A549 (cell line): ENCODE measurements at regions not wholly inside any gene's neighbourhood (a gene's known extent, or its start where the extent isn't known, plus 50 kb on each side); places are given as distances from the start of the nearest gene placed in this dataset.

ENCODE experiments used
- ATAC-seq, 2 experiments: fragments of 200-7000 bp in 1 of 2; fragments of >200 bp in 1 of 2; cut with Nextera tagmentation in 1 of 2; cut with Tn5 transposase in 1 of 2; 3 replicates each; pipeline versions ENCODE4 v1.8.0 to v1.9.1; 2018 to 2020; ENCODE audit warnings: mild to moderate bottlenecking in 1 of 2, moderate library complexity in 1 of 2
- CTCF ChIA-PET: fragments of 300-600 bp; sonication (Branson Sonifier 250); formaldehyde crosslinking; extraction: SDS; loops from one replicate; lab custom pipeline; 2021; ENCODE audit warnings: antibody characterized with exemption, inconsistent platforms; lab: Yijun Ruan, JAX
- POLR2A ChIA-PET: fragments of 350-600 bp; formaldehyde crosslinking; extraction: SDS; loops from one replicate; lab custom pipeline; 2021; ENCODE audit warnings: antibody characterized with exemption, inconsistent platforms; lab: Yijun Ruan, JAX
- DNase-seq, 2 experiments: peaks; one replicate each; pipeline versions ENCODE4 v3.0.0 to v3.0.0-alpha.2; 2011 to 2016; ENCODE audit warnings: low read depth in 1 of 2, low spot score in 1 of 2
- FAIRE-seq: peaks from 2 replicates; lab custom pipeline; 2011; peaks lifted over from hg19 to GRCh38; lab: Jason Lieb, UNC
- H3K27ac ChIP-seq, 2 experiments: fragments of >200 bp; sonication (Bioruptor Twin); formaldehyde crosslinking; 3 replicates each; pipeline ENCODE4 v1.5.1; 2016 to 2017
- H3K4me1 ChIP-seq: fragments of >200 bp; sonication (Bioruptor Twin); formaldehyde crosslinking; 3 replicates; pipeline ENCODE4 v1.6.1; 2016
- H3K4me2 ChIP-seq: fragments of >200 bp; sonication (Bioruptor Twin); formaldehyde crosslinking; 3 replicates; pipeline ENCODE4 v1.6.1; 2016
- H3K4me3 ChIP-seq: fragments of >200 bp; sonication (Bioruptor Twin); formaldehyde crosslinking; 3 replicates; pipeline ENCODE4 v1.5.1; 2016
- H3K9me3 ChIP-seq: fragments of >200 bp; sonication (Bioruptor Twin); formaldehyde crosslinking; 3 replicates; pipeline ENCODE4 v1.6.1; 2016
- BHLHE40 ChIP-seq: IDR thresholded peaks from 2 replicates; pipeline ENCODE4 v1.6.1; 2012; ENCODE audit warnings: low read depth, low read length, inconsistent platforms
- CEBPB ChIP-seq, 2 experiments: fragments of >200 bp in 1 of 2; sonication (Bioruptor Twin) in 1 of 2; formaldehyde crosslinking in 1 of 2; IDR thresholded peaks; 2 replicates each; pipeline ENCODE4 v1.6.1; 2012 to 2016
- CHD2 ChIP-seq: fragments of 150-350 bp; IDR thresholded peaks from 2 replicates; pipeline ENCODE4 v1.6.1; 2014; ENCODE audit warnings: low read length; ENCODE audit not compliant: partially characterized antibody
- FOSB ChIP-seq: fragments of 250-450 bp; sonication (Bioruptor Pico); IDR thresholded peaks from 2 replicates; pipeline ENCODE4 v1.5.0; 2020; ENCODE audit warnings: mild to moderate bottlenecking, moderate library complexity
- FOSL2 ChIP-seq, 2 experiments: fragments of 450-650 bp in 1 of 2; fragments of >200 bp in 1 of 2; sonication (Bioruptor Twin) in 1 of 2; formaldehyde crosslinking; IDR thresholded peaks; 2 replicates each; pipeline versions ENCODE4 v1.5.0 to v1.6.1; 2016 to 2020; ENCODE audit warnings: mild to moderate bottlenecking in 1 of 2, moderate library complexity in 1 of 2
- GATA3 ChIP-seq: IDR thresholded peaks from 2 replicates; pipeline ENCODE4 v1.6.1; 2012; ENCODE audit warnings: borderline replicate concordance
- HEYL ChIP-seq: fragments of 250-450 bp; sonication (Bioruptor Pico); IDR thresholded peaks from 2 replicates; pipeline ENCODE4 v1.8.0; 2021; ENCODE audit warnings: mild to moderate bottlenecking, moderate library complexity
- HOXA7 ChIP-seq: fragments of 250-450 bp; sonication (Bioruptor Pico); IDR thresholded peaks from 2 replicates; pipeline ENCODE4 v1.5.0; 2020; ENCODE audit warnings: mild to moderate bottlenecking, moderate library complexity
- KDM1A ChIP-seq: fragments of 200-600 bp; sonication (generic); IDR thresholded peaks from 2 replicates; pipeline ENCODE4 v1.6.1; 2016; ENCODE audit warnings: low read depth, mild to moderate bottlenecking
- KDM5A ChIP-seq: fragments of 200-600 bp; sonication (generic); IDR thresholded peaks from 2 replicates; pipeline ENCODE4 v1.6.1; 2016; ENCODE audit warnings: antibody characterized with exemption, mild to moderate bottlenecking
- MAFK ChIP-seq: fragments of 450-650 bp; IDR thresholded peaks from 2 replicates; pipeline ENCODE4 v1.6.1; 2014; ENCODE audit not compliant: partially characterized antibody
- MAZ ChIP-seq: fragments of 150-350 bp; IDR thresholded peaks from 2 replicates; pipeline ENCODE4 v1.6.1; 2014; ENCODE audit warnings: antibody characterized with exemption, low read depth, low read length, borderline replicate concordance
- NR3C1 ChIP-seq: fragments of >200 bp; sonication (Bioruptor Twin); formaldehyde crosslinking; IDR thresholded peaks from 3 replicates; pipeline ENCODE4 v1.6.1; 2017
- POLR2AphosphoS2 ChIP-seq: conservative IDR thresholded peaks from 2 replicates; pipeline ENCODE4 v1.6.1; 2012; ENCODE audit warnings: low read length, improper control_type of control experiment, inconsistent platforms
- RAD21 ChIP-seq, 2 experiments: fragments of >200 bp in 1 of 2; sonication (Bioruptor Twin) in 1 of 2; formaldehyde crosslinking in 1 of 2; IDR thresholded peaks in 1 of 2; conservative IDR thresholded peaks in 1 of 2; 2 replicates in 1 of 2; 3 replicates in 1 of 2; pipeline ENCODE4 v1.6.1; 2012 to 2018; ENCODE audit warnings: inconsistent platforms in 1 of 2
- RCOR1 ChIP-seq: fragments of 150-350 bp; IDR thresholded peaks from 2 replicates; pipeline ENCODE4 v1.6.1; 2014; ENCODE audit warnings: antibody characterized with exemption, low read length, low read depth
- RNF2 ChIP-seq: fragments of 200-600 bp; sonication (generic); IDR thresholded peaks from 2 replicates; pipeline ENCODE4 v1.6.1; 2016; ENCODE audit warnings: low read depth, mild to moderate bottlenecking, antibody characterized with exemption, moderate library complexity, borderline replicate concordance
- SREBF2 ChIP-seq: fragments of 450-650 bp; IDR thresholded peaks from 2 replicates; pipeline ENCODE4 v1.6.1; 2014; ENCODE audit warnings: mild to moderate bottlenecking, moderate library complexity
- TFCP2L1 ChIP-seq: fragments of 250-450 bp; sonication (Bioruptor Pico); IDR thresholded peaks from 2 replicates; pipeline ENCODE4 v1.5.0; 2021; ENCODE audit warnings: mild to moderate bottlenecking
- TP53 ChIP-seq: fragments of 250-450 bp; sonication (Bioruptor Pico); IDR thresholded peaks from 2 replicates; pipeline ENCODE4 v1.5.0; 2021; ENCODE audit warnings: mild to moderate bottlenecking, moderate library complexity
- ZC3H11A ChIP-seq: fragments of 450-650 bp; IDR thresholded peaks from 2 replicates; pipeline ENCODE4 v1.6.1; 2014; ENCODE audit warnings: antibody characterized with exemption, mild to moderate bottlenecking
- ZFP36 ChIP-seq: fragments of 450-650 bp; IDR thresholded peaks from 2 replicates; pipeline ENCODE4 v1.6.1; 2014; ENCODE audit warnings: borderline replicate concordance; ENCODE audit not compliant: partially characterized antibody
- ZNF302 ChIP-seq: fragments of 250-450 bp; sonication (Bioruptor Pico); IDR thresholded peaks from 2 replicates; pipeline ENCODE4 v1.9.0; 2021; ENCODE audit warnings: inconsistent platforms, mild to moderate bottlenecking, moderate library complexity
- WGBS: methylation state at CpG from one replicate; pipeline ENCODE4 v1.1.6; 2017; ENCODE audit errors: missing lambda C conversion rate; 5-methylcytosine and 5-hydroxymethylcytosine counted together
- TF ChIP-seq, protein P1 (sequence below): IDR thresholded peaks from 2 replicates; pipeline ENCODE4 v1.6.1; 2012
- TF ChIP-seq, protein P2 (sequence below): fragments of >200 bp; sonication (Bioruptor Twin); formaldehyde crosslinking; IDR thresholded peaks from 2 replicates; pipeline ENCODE4 v1.6.1; 2016
- TF ChIP-seq, protein P3 (sequence below): fragments of 450-650 bp; IDR thresholded peaks from 2 replicates; pipeline ENCODE4 v1.6.1; 2014; ENCODE audit warnings: antibody characterized with exemption
- TF ChIP-seq, protein P4 (sequence below): fragments of 250-450 bp; sonication (Bioruptor Pico); IDR thresholded peaks from 2 replicates; pipeline ENCODE4 v1.5.0; 2021; ENCODE audit warnings: mild to moderate bottlenecking, moderate library complexity, borderline replicate concordance

DNA sequence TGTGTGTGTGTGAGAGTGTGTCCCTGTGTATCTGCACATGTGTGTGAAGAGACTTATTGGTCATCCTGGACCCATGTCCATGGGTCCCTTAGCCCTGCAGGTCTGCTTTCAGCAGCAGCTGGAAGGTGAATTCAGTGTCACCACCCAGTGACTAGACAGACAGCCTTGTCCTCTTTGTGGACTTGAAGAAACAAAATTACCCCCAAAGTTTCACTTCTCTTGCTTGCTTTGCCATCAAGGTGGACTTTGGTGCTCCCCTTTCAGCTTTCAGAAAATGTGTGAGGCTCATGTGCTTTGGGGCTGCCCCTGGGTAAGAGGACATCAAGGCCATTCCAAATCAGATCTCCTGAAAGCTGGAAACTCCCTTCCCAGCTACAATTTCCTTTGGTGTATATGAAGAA is 1063.8 kb downstream of the BCL11B start:
- no peaks in the 10 kb centered on the region for H3K4me1 ChIP-seq
- DNase-seq (no peak), FAIRE-seq (no peak), ATAC-seq (no peak)
- ChIA-PET POLR2A (no interaction called here), CTCF (no interaction called here)
- no peak overlapping the region for H3K4me3 ChIP-seq
- H3K9me3 ChIP-seq: no peaks in the 10 kb centered on the region
- TF ChIP-seq KDM1A (no peak), MAFK (no peak), KDM5A (no peak), ZFP36 (no peak), TP53 (CRISPR knock-in tag) (no peak), NR3C1 (no peak), FOSB (CRISPR knock-in tag) (no peak), GATA3 (no peak), CHD2 (no peak), RCOR1 (no peak), BHLHE40 (no peak), FOSL2 (IDR thresholded peaks at IDR 0.05) (no peak), FOSL2 (CRISPR knock-in tag; IDR thresholded peaks at IDR 0.05) (no peak), MAZ (no peak)
- TF ChIP-seq, protein P1, sequence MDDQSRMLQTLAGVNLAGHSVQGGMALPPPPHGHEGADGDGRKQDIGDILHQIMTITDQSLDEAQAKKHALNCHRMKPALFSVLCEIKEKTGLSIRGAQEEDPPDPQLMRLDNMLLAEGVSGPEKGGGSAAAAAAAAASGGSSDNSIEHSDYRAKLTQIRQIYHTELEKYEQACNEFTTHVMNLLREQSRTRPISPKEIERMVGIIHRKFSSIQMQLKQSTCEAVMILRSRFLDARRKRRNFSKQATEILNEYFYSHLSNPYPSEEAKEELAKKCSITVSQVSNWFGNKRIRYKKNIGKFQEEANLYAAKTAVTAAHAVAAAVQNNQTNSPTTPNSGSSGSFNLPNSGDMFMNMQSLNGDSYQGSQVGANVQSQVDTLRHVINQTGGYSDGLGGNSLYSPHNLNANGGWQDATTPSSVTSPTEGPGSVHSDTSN: no peak
- TF ChIP-seq, protein P2, sequence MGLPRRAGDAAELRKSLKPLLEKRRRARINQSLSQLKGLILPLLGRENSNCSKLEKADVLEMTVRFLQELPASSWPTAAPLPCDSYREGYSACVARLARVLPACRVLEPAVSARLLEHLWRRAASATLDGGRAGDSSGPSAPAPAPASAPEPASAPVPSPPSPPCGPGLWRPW: no peak
- no peak overlapping the region for H3K27ac ChIP-seq
- H3K4me2 ChIP-seq: no peak overlapping the region

DNA sequence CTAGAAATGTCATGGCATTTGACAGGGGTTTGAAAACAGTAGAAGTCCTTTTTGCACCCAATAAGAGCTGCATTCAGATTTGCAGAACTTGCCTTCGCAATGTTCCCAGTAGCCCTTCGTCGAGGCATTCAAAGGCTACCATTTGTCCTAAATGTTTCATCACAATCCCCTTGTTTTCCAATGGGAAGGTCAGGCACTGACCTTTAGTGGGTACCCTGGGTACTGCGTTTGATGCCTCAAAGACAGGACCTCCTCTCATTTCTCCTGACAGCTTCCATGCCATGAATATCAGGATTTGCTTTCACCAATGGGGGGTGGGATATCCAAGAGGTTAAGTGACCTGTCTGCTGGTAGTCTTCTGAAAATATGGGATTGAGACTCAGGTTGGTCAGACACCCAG is 1063.1 kb downstream of the BCL11B start:
- CTCF ChIA-PET: no interaction called here
- no peak overlapping the region for H3K4me2 ChIP-seq

More for the DNA sequence above, 1063.1 kb downstream of the BCL11B start:
- no peak for FAIRE-seq
- POLR2A ChIA-PET: no interaction called here
- Histone ChIP-seq H3K4me1 (no peaks in the 10 kb centered on the region), H3K4me3 (no peak overlapping the region), H3K9me3 (no peaks in the 10 kb centered on the region), H3K27ac (no peak overlapping the region)
- TF ChIP-seq CEBPB (IDR thresholded peaks at IDR 0.05): no peak
- no peak for TF ChIP-seq TFCP2L1 (CRISPR knock-in tag)
- TF ChIP-seq RAD21 (conservative IDR thresholded peaks at IDR 0.05 in 1 of 2, IDR thresholded peaks at IDR 0.05 in 1 of 2): no peak
- TF ChIP-seq HOXA7 (CRISPR knock-in tag): no peak
- no peak for TF ChIP-seq ZC3H11A
- TF ChIP-seq ZNF302: no peak
- no peak for TF ChIP-seq HEYL (CRISPR knock-in tag)
- TF ChIP-seq, protein P3, sequence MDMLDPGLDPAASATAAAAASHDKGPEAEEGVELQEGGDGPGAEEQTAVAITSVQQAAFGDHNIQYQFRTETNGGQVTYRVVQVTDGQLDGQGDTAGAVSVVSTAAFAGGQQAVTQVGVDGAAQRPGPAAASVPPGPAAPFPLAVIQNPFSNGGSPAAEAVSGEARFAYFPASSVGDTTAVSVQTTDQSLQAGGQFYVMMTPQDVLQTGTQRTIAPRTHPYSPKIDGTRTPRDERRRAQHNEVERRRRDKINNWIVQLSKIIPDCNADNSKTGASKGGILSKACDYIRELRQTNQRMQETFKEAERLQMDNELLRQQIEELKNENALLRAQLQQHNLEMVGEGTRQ: no peak
- TF ChIP-seq KDM5A: no peak
- TF ChIP-seq MAFK: no peak
- TF ChIP-seq, protein P4, sequence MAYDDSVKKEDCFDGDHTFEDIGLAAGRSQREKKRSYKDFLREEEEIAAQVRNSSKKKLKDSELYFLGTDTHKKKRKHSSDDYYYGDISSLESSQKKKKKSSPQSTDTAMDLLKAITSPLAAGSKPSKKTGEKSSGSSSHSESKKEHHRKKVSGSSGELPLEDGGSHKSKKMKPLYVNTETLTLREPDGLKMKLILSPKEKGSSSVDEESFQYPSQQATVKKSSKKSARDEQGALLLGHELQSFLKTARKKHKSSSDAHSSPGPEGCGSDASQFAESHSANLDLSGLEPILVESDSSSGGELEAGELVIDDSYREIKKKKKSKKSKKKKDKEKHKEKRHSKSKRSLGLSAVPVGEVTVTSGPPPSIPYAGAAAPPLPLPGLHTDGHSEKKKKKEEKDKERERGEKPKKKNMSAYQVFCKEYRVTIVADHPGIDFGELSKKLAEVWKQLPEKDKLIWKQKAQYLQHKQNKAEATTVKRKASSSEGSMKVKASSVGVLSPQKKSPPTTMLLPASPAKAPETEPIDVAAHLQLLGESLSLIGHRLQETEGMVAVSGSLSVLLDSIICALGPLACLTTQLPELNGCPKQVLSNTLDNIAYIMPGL (CRISPR knock-in tag): no peak
- no peak for TF ChIP-seq SREBF2
- no peak for TF ChIP-seq POLR2AphosphoS2
- TF ChIP-seq RNF2: no peak
- TF ChIP-seq CHD2: no peak
- ATAC-seq: no peak
- 3% methylated on average over 4 of the region's 4 CpGs for WGBS
- no peak for DNase-seq
